HG03558 (cell line): ENCODE measurements at regions not wholly inside any gene's neighbourhood (a gene's known extent, or its start where the extent isn't known, plus 50 kb on each side); places are given as distances from the start of the nearest gene placed in this dataset.
"Not testable (repeated sequence)": the region's sequence is repeated elsewhere in the genome, so short reads cannot be mapped to it uniquely, and the experiment has no call there.

Experiments used
- ATAC-seq: cut with Tn5 transposase; IDR thresholded peaks from one replicate; pipeline ENCODE4 v1.9.1; 2021; ENCODE audit warnings: moderate number of reproducible peaks; ENCODE audit not compliant: unreplicated experiment; ENCODE audit errors: extremely low read depth

DNA sequence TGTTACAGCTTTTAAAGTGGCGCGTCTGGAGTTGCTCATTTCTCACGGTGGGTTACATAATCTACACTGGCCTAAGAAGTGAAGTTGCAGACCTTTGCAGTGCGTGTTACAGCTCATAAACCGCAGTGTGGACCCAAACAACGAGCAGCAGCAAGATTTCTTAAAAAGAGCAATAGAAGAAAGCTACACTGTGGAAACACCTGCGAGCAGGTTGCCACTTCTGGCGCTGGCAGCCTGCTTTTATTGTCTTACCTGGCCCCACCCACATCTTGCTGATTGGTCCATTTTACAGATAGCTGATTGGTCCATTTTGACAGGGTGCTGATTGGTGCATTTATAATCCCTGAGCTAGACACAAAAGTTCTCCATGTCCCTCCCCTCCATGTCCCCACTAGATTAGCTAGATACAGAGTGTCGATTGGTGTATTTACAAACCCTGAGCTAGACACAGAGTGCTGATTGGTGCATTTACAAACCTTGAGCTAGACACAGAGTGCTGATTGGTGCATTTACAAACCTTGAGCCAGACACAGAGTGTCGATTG, 462.9 kb upstream of the JARID2 start:
- ATAC-seq, result not testable (repeated sequence)

GRCh38 chr6:14783594-14783993, 462.3 kb upstream of the JARID2 start:
- no peak for ATAC-seq

GRCh38 chr6:14784596-14785492, 461.0 kb upstream of the JARID2 start:
- ATAC-seq, result no peak

DNA sequence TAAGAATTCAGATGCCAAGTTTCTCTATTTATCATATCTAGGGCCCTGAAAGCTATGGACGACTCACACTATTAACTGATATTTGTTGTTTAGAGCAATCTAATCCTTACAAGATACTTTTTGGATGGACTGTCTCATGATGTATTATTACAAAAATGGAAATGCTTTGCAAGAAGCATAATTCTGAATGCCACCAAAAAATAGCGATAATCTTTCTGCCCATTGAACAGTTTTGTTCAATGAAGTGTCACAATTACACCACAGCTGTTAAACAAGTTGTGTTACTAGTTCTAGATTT, 460.4 kb upstream of the JARID2 start:
- ATAC-seq, result no peak

DNA sequence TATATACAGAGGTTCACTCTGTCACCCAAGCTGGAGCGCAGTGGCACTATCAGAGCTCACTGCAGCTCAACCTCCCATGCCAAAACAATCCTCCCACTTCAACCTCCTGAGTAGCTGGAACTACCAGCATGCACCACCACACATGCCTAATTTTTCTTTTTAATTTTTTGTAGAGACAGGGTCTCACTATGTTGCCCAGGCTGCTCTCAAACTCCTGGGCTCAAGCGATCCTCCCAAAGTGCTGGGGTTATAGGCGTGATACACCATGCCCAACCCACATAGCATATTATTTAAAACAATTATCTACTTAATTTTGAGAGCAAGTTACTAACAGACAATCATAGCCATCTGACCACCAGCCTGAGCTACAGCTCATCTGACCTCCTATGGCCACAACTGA, 459.9 kb upstream of the JARID2 start:
- ATAC-seq, result no peak

GRCh38 chr6:14786455-14786854, 459.4 kb upstream of the JARID2 start:
- ATAC-seq, result no peak

- ATAC-seq, result no peak
Observed at GRCh38 chr6:14787250-14787649, 458.6 kb upstream of the JARID2 start.

- no peak for ATAC-seq
Observed at GRCh38 chr6:14787677-14788076, 458.2 kb upstream of the JARID2 start.

DNA sequence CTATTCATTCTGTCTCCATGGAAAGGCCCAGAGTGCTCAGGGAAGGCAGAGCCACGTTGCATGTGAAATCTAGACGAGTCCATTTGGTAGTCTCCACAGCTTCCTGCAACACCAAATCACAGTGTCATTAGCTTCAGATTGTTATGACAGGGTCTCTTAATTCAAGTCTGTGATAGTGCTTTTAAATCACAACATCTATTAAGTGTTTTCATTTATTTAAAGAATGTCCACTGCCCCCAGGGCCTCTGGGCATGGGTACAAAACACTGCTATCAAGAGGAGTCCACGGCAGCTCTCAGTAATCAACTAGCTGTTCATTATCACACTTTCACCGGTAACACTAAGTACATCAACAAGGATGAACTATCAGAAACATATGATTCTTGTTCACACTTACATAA, 455.9 kb upstream of the JARID2 start:
- ATAC-seq, result no peak

DNA sequence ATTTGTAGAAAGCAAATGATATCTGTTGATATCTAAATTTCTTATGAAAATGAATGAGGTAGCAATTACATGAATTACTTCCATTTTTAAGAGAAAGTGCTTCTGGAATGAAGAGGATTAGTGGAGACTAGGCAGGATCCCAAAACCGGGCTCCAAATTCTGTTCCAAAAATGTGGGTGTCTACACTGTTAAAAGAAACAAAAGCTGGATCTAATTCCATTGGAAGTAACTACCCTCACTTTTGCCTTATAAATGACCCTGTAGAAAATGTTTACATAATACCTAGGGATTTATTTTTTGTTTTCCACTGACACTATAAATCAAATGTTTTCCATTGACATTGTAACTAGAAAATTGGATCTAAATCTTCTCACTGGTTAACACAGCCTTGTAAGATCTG, 454.9 kb upstream of the JARID2 start:
- no peak for ATAC-seq

DNA sequence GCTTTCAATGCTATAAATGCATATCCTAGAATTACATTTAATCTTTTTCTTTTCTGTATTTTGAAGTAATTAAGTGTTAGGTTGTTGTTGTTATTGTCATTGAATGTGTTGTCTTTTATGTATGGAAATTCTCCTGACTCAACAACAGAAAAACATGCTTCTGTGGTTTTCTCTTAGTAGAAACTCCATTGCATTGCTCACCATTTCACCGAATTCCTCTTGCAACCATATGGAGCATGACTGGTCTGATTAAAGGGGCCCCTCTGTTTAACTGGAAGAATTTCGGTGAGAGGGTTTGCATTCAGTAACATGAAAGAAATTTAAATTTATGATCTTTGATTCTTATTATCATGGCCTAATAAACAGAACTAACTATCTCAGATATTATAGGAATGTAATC, 454.3 kb upstream of the JARID2 start:
- ATAC-seq, result no peak

DNA sequence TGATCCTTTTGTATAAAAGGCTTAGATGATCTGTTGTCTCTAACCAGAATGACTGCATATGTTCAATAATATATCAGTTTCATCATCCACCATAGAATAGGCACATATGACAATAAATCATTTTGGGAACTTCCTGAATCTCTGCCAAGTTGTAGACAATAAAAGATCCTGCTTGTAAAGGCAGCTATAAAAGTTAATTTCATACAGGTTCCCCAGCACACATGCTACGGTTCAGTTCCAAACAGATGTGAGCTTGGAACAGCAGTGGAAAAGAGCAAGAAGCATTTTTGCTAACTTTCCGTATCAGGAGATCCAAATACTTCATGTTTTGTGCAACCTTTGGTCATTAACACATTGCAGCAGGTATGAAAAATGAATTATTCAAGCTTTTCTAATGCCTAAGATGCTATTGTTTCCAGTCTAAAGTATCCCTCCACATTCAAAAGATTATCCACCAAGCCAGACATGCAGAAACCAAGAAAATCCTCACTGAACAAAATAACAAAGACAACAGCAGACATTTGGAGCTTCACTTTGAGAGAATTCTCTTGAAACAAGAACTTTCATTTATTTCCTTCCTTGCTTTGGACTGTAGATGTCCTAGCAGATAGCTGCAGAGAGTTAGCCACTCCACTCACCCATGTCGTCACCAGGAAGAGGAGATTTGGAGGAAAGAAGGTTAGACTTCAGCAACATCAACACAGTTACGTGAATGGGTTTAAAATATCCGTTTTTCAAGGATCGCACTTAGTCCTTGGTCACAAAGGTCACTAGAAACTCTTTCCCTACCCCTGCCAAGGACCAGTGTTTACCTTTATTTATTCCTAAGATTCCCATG, 453.5 kb upstream of the JARID2 start:
- no peak for ATAC-seq

GRCh38 chr6:14795451-14795850, 450.4 kb upstream of the JARID2 start:
- ATAC-seq, result no peak

DNA sequence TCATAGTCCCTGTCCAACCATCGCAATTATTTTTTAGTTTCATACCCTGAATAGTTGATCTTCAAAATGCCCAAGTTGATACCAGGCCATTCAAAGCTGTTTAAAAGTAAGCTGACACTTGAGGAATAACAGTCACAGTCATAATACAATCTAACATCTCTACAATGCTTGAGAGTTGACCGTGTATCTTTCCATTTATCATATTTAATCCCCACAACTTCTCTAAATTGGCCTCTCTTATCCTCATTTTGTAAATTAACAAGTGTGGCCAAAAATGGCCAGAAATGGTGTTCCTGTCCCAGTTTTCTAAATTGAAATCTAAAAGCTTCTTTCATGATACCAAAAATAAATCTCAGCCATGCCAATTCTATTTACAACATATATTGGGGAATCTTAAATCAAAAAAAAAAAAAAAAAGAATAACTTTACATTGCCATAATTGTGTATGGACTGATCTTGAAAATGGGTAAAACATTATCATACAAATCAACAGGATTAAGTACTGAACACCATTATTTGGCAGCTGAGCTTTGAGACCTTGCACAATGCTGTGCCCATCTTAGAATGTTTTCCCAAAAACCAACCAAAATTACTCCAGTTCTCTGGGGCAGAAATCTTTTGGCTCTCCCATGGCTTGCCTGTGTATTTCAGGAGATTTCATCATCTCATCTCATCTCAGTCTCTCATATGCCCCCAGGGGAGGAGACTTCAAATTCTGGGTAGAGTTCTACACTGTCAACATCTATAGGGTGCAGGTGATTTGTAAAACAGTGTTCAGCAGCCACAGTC, 448.7 kb upstream of the JARID2 start:
- ATAC-seq, result no peak

DNA sequence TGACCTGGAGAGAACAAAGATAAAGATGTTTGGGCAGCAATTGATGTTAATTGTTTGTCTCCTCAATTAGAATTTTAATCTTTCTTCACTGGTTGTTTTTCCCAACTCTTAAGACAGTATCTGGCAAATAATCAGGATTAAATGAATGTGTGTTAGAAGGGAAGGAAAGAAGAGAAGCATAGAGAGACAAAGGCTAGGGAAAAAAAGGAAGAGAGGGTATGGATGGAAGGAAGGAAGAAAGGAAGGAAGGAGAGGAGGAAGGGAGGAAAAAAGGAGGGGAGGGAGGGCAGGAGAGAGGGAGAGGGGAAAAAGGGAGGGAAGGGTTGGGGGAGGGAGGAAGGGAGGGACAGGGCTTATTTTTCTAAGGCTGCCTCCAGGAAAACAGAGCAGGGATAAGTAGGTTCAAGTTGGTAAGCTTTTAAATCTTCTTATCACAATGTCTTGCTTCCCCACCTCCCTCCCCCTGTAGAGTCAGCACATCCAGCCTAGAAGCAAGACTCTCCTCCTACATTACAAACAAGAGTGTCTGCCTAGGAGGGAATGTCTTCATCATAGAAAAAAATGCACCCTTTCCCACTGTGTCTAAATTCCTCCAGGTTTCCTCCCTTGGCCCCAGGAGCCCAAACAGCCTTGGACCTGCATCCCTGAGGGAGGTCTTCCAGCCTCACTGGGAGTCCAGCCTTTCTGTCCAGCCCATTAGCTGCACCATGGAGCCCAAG, 447.8 kb upstream of the JARID2 start:
- no peak for ATAC-seq

GRCh38 chr6:14798594-14798982, 447.3 kb upstream of the JARID2 start:
- no peak for ATAC-seq

- ATAC-seq, result no peak
Observed at GRCh38 chr6:14798996-14799588, 446.8 kb upstream of the JARID2 start.

GRCh38 chr6:14799928-14800327, 445.9 kb upstream of the JARID2 start:
- no peak for ATAC-seq

GRCh38 chr6:14802514-14803160, 443.2 kb upstream of the JARID2 start:
- ATAC-seq, result no peak
